ENCODE measurements at regions not wholly inside any gene's neighbourhood (a gene's known extent, or its start where the extent isn't known, plus 50 kb on each side); places are given as distances from the start of the nearest gene placed in this dataset.

- TF ChIP-seq, protein P1, sequence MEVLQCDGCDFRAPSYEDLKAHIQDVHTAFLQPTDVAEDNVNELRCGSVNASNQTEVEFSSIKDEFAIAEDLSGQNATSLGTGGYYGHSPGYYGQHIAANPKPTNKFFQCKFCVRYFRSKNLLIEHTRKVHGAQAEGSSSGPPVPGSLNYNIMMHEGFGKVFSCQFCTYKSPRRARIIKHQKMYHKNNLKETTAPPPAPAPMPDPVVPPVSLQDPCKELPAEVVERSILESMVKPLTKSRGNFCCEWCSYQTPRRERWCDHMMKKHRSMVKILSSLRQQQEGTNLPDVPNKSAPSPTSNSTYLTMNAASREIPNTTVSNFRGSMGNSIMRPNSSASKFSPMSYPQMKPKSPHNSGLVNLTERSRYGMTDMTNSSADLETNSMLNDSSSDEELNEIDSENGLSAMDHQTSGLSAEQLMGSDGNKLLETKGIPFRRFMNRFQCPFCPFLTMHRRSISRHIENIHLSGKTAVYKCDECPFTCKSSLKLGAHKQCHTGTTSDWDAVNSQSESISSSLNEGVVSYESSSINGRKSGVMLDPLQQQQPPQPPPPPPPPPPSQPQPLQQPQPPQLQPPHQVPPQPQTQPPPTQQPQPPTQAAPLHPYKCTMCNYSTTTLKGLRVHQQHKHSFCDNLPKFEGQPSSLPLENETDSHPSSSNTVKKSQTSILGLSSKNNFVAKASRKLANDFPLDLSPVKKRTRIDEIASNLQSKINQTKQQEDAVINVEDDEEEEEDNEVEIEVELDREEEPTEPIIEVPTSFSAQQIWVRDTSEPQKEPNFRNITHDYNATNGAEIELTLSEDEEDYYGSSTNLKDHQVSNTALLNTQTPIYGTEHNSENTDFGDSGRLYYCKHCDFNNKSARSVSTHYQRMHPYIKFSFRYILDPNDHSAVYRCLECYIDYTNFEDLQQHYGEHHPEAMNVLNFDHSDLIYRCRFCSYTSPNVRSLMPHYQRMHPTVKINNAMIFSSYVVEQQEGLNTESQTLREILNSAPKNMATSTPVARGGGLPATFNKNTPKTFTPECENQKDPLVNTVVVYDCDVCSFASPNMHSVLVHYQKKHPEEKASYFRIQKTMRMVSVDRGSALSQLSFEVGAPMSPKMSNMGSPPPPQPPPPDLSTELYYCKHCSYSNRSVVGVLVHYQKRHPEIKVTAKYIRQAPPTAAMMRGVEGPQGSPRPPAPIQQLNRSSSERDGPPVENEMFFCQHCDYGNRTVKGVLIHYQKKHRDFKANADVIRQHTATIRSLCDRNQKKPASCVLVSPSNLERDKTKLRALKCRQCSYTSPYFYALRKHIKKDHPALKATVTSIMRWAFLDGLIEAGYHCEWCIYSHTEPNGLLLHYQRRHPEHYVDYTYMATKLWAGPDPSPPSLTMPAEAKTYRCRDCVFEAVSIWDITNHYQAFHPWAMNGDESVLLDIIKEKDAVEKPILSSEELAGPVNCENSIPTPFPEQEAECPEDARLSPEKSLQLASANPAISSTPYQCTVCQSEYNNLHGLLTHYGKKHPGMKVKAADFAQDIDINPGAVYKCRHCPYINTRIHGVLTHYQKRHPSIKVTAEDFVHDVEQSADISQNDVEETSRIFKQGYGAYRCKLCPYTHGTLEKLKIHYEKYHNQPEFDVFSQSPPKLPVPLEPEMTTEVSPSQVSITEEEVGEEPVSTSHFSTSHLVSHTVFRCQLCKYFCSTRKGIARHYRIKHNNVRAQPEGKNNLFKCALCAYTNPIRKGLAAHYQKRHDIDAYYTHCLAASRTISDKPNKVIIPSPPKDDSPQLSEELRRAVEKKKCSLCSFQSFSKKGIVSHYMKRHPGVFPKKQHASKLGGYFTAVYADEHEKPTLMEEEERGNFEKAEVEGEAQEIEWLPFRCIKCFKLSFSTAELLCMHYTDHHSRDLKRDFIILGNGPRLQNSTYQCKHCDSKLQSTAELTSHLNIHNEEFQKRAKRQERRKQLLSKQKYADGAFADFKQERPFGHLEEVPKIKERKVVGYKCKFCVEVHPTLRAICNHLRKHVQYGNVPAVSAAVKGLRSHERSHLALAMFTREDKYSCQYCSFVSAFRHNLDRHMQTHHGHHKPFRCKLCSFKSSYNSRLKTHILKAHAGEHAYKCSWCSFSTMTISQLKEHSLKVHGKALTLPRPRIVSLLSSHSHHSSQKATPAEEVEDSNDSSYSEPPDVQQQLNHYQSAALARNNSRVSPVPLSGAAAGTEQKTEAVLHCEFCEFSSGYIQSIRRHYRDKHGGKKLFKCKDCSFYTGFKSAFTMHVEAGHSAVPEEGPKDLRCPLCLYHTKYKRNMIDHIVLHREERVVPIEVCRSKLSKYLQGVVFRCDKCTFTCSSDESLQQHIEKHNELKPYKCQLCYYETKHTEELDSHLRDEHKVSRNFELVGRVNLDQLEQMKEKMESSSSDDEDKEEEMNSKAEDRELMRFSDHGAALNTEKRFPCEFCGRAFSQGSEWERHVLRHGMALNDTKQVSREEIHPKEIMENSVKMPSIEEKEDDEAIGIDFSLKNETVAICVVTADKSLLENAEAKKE (CRISPR knock-in tag; IDR thresholded peaks at IDR 0.05) = no peak
- TF ChIP-seq EZH2phosphoT487 (IDR thresholded peaks at IDR 0.05; ENCODE audit: unreplicated experiment) (no peak), POLR2AphosphoS5 (IDR thresholded peaks at IDR 0.05; ENCODE audit: low read depth) (no peak)
Observed at GRCh38 chr2:204249437-204249836, 295.8 kb upstream of the PARD3B start (continued).

DNA sequence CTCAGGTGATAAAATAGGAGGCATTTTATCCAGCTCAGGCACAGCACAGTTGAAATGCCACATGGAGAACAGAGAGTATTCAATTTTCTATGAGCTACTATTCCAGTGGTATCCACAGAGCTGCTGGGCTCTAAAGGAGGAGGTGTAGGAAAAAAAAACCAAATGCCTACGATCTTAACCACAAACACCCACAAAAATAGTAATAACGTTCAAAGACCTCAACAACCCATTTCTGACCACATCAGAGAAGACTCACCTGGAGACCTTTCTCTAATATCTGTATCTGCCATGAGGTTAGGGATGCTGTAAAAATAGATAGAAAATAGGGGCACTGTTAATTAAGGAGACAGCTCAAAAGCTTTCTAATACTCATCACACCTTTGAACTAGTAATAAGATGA, 294.6 kb upstream of the PARD3B start:
- DNase-seq (ENCODE audit: low spot score) = no peak
- no peaks in the 10 kb centered on the region for H4K20me1 ChIP-seq (replicated peaks; ENCODE audit: insufficient read depth)
- no peak overlapping the region for H3K4me2 ChIP-seq
- Mint-ChIP-seq H3K36me3 (ENCODE audit: low read depth) (no peaks in the 10 kb centered on the region), H3K4me3 (no peak overlapping the region), H3K27me3 (ENCODE audit: insufficient read depth, low read depth, poor library complexity) (peaks cover 3% of the 10 kb centered on the region), H3K4me1 (peaks cover 1% of the 10 kb centered on the region; the same call in 2 of the 3 replicates), H3K27ac (no peak overlapping the region), H3K9me3 (no peaks in the 10 kb centered on the region)
- no peak for ATAC-seq
- H3K27ac ChIP-seq (ENCODE audit: low read depth) = no peak overlapping the region
- no peak overlapping the region for H2AFZ ChIP-seq
- no peaks in the 10 kb centered on the region for H3K36me3 ChIP-seq (ENCODE audit: insufficient read depth)
- H3K79me2 ChIP-seq (replicated peaks; ENCODE audit: insufficient read depth) = no peaks in the 10 kb centered on the region
- no peaks in the 10 kb centered on the region for H3K4me1 ChIP-seq (ENCODE audit: insufficient read depth)
- no peaks in the 10 kb centered on the region for H3F3A ChIP-seq (replicated peaks; ENCODE audit: low read depth)
- H3K9me2 ChIP-seq (ENCODE audit: insufficient read depth) = peaks cover 3% of the 10 kb centered on the region; the same call in 1 of the 2 replicates
- H3K27me3 ChIP-seq (ENCODE audit: insufficient read depth) = no peaks in the 10 kb centered on the region
- no peak overlapping the region for H3K4me3 ChIP-seq
- no peak for TF ChIP-seq NANOG (IDR thresholded peaks at IDR 0.05; ENCODE audit: borderline replicate concordance)
- TF ChIP-seq ZNF331 (CRISPR knock-in tag; IDR thresholded peaks at IDR 0.05; ENCODE audit: low read depth) = no peak
- no peak for TF ChIP-seq REST (IDR thresholded peaks at IDR 0.05; ENCODE audit: unreplicated experiment)
- no peak for TF ChIP-seq ETS1 (IDR thresholded peaks at IDR 0.05)
- TF ChIP-seq CREB1 (CRISPR knock-in tag; IDR thresholded peaks at IDR 0.05; ENCODE audit: low read depth) = no peak
- no peak for TF ChIP-seq JUNB (IDR thresholded peaks at IDR 0.05; ENCODE audit: unreplicated experiment)
- no peak for TF ChIP-seq ZNF114 (CRISPR knock-in tag; IDR thresholded peaks at IDR 0.05)
- TF ChIP-seq EZH2phosphoT487 (IDR thresholded peaks at IDR 0.05; ENCODE audit: unreplicated experiment) = no peak

Measured in GM23338 (cell line).